CD4-positive, alpha-beta T cell (primary cell): ENCODE measurements at regions not wholly inside any gene's neighbourhood (a gene's known extent, or its start where the extent isn't known, plus 50 kb on each side); places are given as distances from the start of the nearest gene placed in this dataset.

Source experiments
- ATAC-seq: fragments of 200-7000 bp; cut with Tn5 transposase; one replicate; pipeline ENCODE4 v1.10.0; 2022; ENCODE audit warnings: mild to moderate bottlenecking; ENCODE audit not compliant: poor library complexity
- CTCF ChIA-PET: fragments of 350-600 bp; sonication (Branson Sonifier 250); formaldehyde crosslinking; loops from one replicate; lab custom pipeline; 2021; ENCODE audit warnings: antibody characterized with exemption, inconsistent platforms; lab: Charles Lee
- POLR2A ChIA-PET: fragments of 350-600 bp; sonication (Branson Sonifier 250); formaldehyde crosslinking; loops from one replicate; lab custom pipeline; 2021; ENCODE audit warnings: antibody characterized with exemption, inconsistent platforms; lab: Charles Lee
- DNase-seq, 14 experiments: peaks; one replicate each; pipeline ENCODE4 v3.0.0-alpha.2; 2013 to 2020; ENCODE audit warnings: mixed read lengths in 2 of 14
- H3K27ac ChIP-seq, 2 donors: one replicate each; pipeline versions ENCODE4 v1.5.1 to v1.7.0; 2013; ENCODE audit warnings: low read length in 2 of 2, low read depth in 1 of 2, mild to moderate bottlenecking in 1 of 2
- H3K27me3 ChIP-seq, 2 experiments: 1 replicate in 1 of 2; 2 replicates in 1 of 2; pipeline versions ENCODE4 v1.6.1 to v1.7.0; 2013; ENCODE audit warnings: low read length in 2 of 2, control low read depth in 1 of 2, mild to moderate bottlenecking in 1 of 2, moderate library complexity in 1 of 2; ENCODE audit not compliant: insufficient read depth in 2 of 2, control insufficient read depth in 1 of 2
- H3K36me3 ChIP-seq: one replicate; pipeline ENCODE4 v1.6.1; 2013; ENCODE audit warnings: low read length, control low read depth; ENCODE audit not compliant: insufficient read depth
- H3K4me1 ChIP-seq: one replicate; pipeline ENCODE4 v1.6.1; 2013; ENCODE audit warnings: low read length, control low read depth; ENCODE audit not compliant: insufficient read depth
- H3K4me3 ChIP-seq: one replicate; pipeline ENCODE4 v1.5.1; 2013; ENCODE audit warnings: mild to moderate bottlenecking, low read length, moderate library complexity
- H3K9me3 ChIP-seq, 2 experiments: 1 replicate in 1 of 2; 2 replicates in 1 of 2; pipeline versions ENCODE4 v1.6.1 to v1.7.0; 2013; ENCODE audit warnings: low read length in 2 of 2, mild to moderate bottlenecking in 2 of 2, control low read depth in 1 of 2, moderate library complexity in 1 of 2; ENCODE audit not compliant: control insufficient read depth in 1 of 2, insufficient read depth in 1 of 2
- H3K27ac Mint-ChIP-seq: one replicate; pipeline ENCODE4 v1.8.0; 2020; ENCODE audit warnings: mixed read lengths
- H3K27me3 Mint-ChIP-seq: one replicate; pipeline ENCODE4 v1.8.0; 2021; ENCODE audit warnings: mixed read lengths
- H3K36me3 Mint-ChIP-seq: one replicate; pipeline ENCODE4 v1.8.0; 2021; ENCODE audit warnings: low read depth, mixed read lengths
- H3K4me1 Mint-ChIP-seq: one replicate; pipeline ENCODE4 v1.8.0; 2021; ENCODE audit warnings: low read depth, mixed read lengths
- H3K4me3 Mint-ChIP-seq: one replicate; pipeline ENCODE4 v1.8.0; 2020; ENCODE audit warnings: mild to moderate bottlenecking, mixed read lengths
- H3K9me3 Mint-ChIP-seq: one replicate; pipeline ENCODE4 v1.8.0; 2020; ENCODE audit warnings: mixed read lengths
- intact Hi-C, 2 experiments: fragments of 100-400 bp; cut with DNase I in 1 of 2; cut with micrococcal nuclease in 1 of 2; formaldehyde crosslinking; loops; one replicate each; pipeline versions ENCODE4 v1.15.1 to v1.9.0; 2023 to 2025; cut with DNase I, micrococcal nuclease
- TF ChIP-seq, protein P1 (sequence below): fragments of 200-600 bp; IDR thresholded peaks from one replicate; pipeline ENCODE4 v1.8.0; 2022; ENCODE audit warnings: antibody characterized with exemption, mild to moderate bottlenecking

DNA sequence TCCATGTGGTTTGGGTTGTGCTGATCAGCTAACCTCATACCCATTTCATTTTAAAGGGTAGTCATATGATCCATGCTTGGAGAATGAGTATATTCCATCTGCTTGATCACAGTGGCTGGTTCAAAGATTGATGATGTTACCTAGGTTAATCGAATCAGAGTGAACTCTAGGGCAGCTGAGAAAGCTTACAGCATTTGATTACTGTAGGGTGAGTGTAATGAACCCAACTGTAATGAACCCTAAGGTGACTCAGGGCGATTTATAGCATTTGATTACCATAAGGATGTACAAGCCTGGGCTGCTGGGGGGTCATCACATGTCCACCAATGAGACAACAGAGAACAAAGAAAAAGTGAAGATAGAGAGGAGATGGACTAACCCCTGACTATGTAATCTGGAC lies 523.1 kb downstream of the ADRA2A start:
- Mint-ChIP-seq H3K9me3 (no peaks in the 10 kb centered on the region), H3K27me3 (peaks cover 11% of the 10 kb centered on the region), H3K27ac (no peak overlapping the region), H3K4me3 (no peak overlapping the region), H3K36me3 (no peaks in the 10 kb centered on the region), H3K4me1 (no peaks in the 10 kb centered on the region)
- H3K27ac ChIP-seq, result no peak overlapping the region
- H3K4me1 ChIP-seq, result no peaks in the 10 kb centered on the region
- TF ChIP-seq, protein P1, sequence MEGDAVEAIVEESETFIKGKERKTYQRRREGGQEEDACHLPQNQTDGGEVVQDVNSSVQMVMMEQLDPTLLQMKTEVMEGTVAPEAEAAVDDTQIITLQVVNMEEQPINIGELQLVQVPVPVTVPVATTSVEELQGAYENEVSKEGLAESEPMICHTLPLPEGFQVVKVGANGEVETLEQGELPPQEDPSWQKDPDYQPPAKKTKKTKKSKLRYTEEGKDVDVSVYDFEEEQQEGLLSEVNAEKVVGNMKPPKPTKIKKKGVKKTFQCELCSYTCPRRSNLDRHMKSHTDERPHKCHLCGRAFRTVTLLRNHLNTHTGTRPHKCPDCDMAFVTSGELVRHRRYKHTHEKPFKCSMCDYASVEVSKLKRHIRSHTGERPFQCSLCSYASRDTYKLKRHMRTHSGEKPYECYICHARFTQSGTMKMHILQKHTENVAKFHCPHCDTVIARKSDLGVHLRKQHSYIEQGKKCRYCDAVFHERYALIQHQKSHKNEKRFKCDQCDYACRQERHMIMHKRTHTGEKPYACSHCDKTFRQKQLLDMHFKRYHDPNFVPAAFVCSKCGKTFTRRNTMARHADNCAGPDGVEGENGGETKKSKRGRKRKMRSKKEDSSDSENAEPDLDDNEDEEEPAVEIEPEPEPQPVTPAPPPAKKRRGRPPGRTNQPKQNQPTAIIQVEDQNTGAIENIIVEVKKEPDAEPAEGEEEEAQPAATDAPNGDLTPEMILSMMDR, result no peak
- H3K4me3 ChIP-seq, result no peak overlapping the region
- ChIA-PET POLR2A (no interaction called here), CTCF (no interaction called here)
- peaks cover 0 to 10% of the 10 kb centered on the region in 2 experiments for H3K27me3 ChIP-seq
- H3K36me3 ChIP-seq, result no peaks in the 10 kb centered on the region
- intact Hi-C loops, result loop anchor here (2.0 to 10.0 kb wide), 3 partner anchors 855 to 989 kb away; no protein-coding TSS in a partner anchor
- H3K9me3 ChIP-seq, result no peaks in the 10 kb centered on the region
- no peak for DNase-seq
- no peak for ATAC-seq

DNA sequence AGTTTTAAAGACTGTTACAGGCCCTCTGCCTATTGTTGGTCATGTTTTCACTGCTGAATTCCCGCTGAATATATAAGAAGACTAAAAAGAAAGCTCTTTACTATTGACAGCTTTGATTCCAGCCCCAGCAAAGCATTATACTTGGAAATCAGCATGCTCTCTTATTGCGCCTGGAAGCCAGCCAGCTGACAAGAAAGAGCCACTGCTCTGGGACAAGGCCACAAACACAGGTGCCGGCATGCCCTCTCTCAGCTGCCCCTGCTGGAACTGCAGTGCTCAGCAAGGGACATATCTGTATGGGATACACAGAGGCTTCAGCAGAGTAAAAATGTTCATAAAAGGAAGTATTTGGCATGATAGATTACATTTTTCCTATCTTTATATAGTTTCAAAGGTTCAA lies 523.9 kb downstream of the ADRA2A start:
- Mint-ChIP-seq H3K27me3 (peaks cover 16% of the 10 kb centered on the region), H3K36me3 (no peaks in the 10 kb centered on the region), H3K4me1 (no peaks in the 10 kb centered on the region), H3K4me3 (no peak overlapping the region), H3K27ac (no peak overlapping the region), H3K9me3 (no peaks in the 10 kb centered on the region)
- Histone ChIP-seq H3K36me3 (no peaks in the 10 kb centered on the region), H3K27ac (no peak overlapping the region), H3K27me3 (peaks cover 0 to 10% of the 10 kb centered on the region in 2 experiments), H3K4me1 (no peaks in the 10 kb centered on the region), H3K4me3 (no peak overlapping the region), H3K9me3 (no peaks in the 10 kb centered on the region)
- POLR2A ChIA-PET, result no interaction called here
- TF ChIP-seq, protein P1, result no peak
- ATAC-seq (no peak), DNase-seq (no peak)
- CTCF ChIA-PET, result no interaction called here
- intact Hi-C loops, result no loop called here

DNA sequence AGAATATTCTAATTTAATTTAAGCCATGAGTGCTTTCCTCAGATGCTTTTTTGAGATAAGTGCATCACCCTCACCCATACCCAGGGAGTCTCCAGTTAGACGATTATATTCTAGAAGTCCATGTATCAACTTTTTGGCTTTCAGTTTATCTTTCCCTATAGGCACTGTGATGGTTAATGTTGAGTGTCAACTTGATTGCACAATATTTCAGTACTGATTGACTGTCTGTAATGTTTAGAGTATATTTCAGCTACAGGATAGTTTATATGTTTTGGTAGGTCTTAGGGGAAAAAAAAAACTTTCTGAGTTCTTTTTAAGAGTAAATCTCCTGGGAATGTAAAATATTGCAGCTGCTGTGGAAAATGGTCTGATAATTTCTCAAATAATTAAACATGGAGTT lies 535.4 kb downstream of the ADRA2A start:
- Mint-ChIP-seq H3K36me3 (no peaks in the 10 kb centered on the region), H3K4me3 (no peak overlapping the region), H3K27me3 (no peaks in the 10 kb centered on the region), H3K9me3 (no peaks in the 10 kb centered on the region), H3K4me1 (no peaks in the 10 kb centered on the region), H3K27ac (no peak overlapping the region)
- ATAC-seq (no peak), DNase-seq (no peak)
- intact Hi-C loops, result no loop called here
- H3K36me3 ChIP-seq, result no peaks in the 10 kb centered on the region
- H3K4me1 ChIP-seq, result no peaks in the 10 kb centered on the region
- no peak overlapping the region for H3K4me3 ChIP-seq
- no peaks in the 10 kb centered on the region for H3K9me3 ChIP-seq
- TF ChIP-seq, protein P1, result no peak
- ChIA-PET CTCF (no interaction called here), POLR2A (no interaction called here)
- no peak overlapping the region for H3K27ac ChIP-seq
- H3K27me3 ChIP-seq, result no peaks in the 10 kb centered on the region
